Stomach (tissue), 8 donors: ENCODE measurements at regions not wholly inside any gene's neighbourhood (a gene's known extent, or its start where the extent isn't known, plus 50 kb on each side); places are given as distances from the start of the nearest gene placed in this dataset.

Experiments used
- DNase-seq, 2 donors: peaks; one replicate each; pipeline versions ENCODE4 v3.0.0 to v3.0.0-alpha.2; 2013 to 2019
- H3K27ac ChIP-seq, 5 donors: fragments of 200-600 bp in 4 of 5; sonication (generic) in 4 of 5; one replicate each; pipeline ENCODE4 v1.5.1; 2013 to 2019; ENCODE audit warnings: mild to moderate bottlenecking in 1 of 5, moderate library complexity in 1 of 5
- H3K27me3 ChIP-seq, 3 donors: fragments of 200-600 bp; sonication (generic); one replicate each; pipeline ENCODE4 v1.5.1; 2017 to 2019; ENCODE audit warnings: mixed run types in 1 of 3
- H3K36me3 ChIP-seq, 4 donors: fragments of 200-600 bp; sonication (generic); 1 replicate in 3 of 4; 2 replicates in 1 of 4; pipeline ENCODE4 v1.5.1; 2016 to 2019
- H3K4me1 ChIP-seq, 4 donors: fragments of 200-600 bp; sonication (generic); one replicate each; pipeline ENCODE4 v1.5.1; 2016 to 2019
- H3K4me3 ChIP-seq, 4 donors: fragments of 200-600 bp; sonication (generic) in 3 of 4; one replicate each; pipeline ENCODE4 v1.5.1; 2016 to 2019; ENCODE audit warnings: mild to moderate bottlenecking in 1 of 4
- H3K9me3 ChIP-seq, 4 donors: fragments of 200-600 bp; sonication (generic); one replicate each; pipeline ENCODE4 v1.5.1; 2016 to 2019
- EP300 ChIP-seq: sonication (generic); formaldehyde crosslinking; IDR thresholded peaks from one replicate; pipeline ENCODE4 v1.6.1; 2017; ENCODE audit warnings: antibody characterized with exemption
- POLR2A ChIP-seq, 4 donors: fragments of 450-650 bp; IDR thresholded peaks; one replicate each; pipeline ENCODE4 v1.6.1; 2016; ENCODE audit warnings: antibody characterized with exemption in 4 of 4, control low read depth in 2 of 4, mild to moderate bottlenecking in 1 of 4, moderate library complexity in 1 of 4
- POLR2AphosphoS5 ChIP-seq, 3 donors: sonication (generic); formaldehyde crosslinking; IDR thresholded peaks; one replicate each; pipeline ENCODE4 v1.6.1; 2016; ENCODE audit warnings: antibody characterized with exemption in 3 of 3
- WGBS, 5 donors: extraction: QIAGEN DNeasy Blood & Tissue Kit in 3 of 5; methylation state at CpG; one replicate each; pipeline versions ENCODE4 v1.1.5 to v1.1.7; 2013 to 2018; 5-methylcytosine and 5-hydroxymethylcytosine counted together
- intact Hi-C: fragments of 100-400 bp; cut with DNase I; formaldehyde crosslinking; loops from one replicate; pipeline ENCODE4 v1.15.1; 2023; ENCODE audit warnings: low total_unique reads
- TF ChIP-seq, protein P1 (sequence below), 7 experiments: fragments of 450-650 bp in 4 of 7; fragments of 200-600 bp in 3 of 7; sonication (generic) in 3 of 7; IDR thresholded peaks; one replicate each; pipeline ENCODE4 v1.5.1; 2016 to 2019; ENCODE audit warnings: antibody characterized with exemption in 7 of 7, control low read depth in 2 of 7, mild to moderate bottlenecking in 1 of 7
- donor health status: healthy with polysubstance abuse.
- donor health status: Bipolar disorder and iron deficiency.
- donor health status: healthy.

DNA sequence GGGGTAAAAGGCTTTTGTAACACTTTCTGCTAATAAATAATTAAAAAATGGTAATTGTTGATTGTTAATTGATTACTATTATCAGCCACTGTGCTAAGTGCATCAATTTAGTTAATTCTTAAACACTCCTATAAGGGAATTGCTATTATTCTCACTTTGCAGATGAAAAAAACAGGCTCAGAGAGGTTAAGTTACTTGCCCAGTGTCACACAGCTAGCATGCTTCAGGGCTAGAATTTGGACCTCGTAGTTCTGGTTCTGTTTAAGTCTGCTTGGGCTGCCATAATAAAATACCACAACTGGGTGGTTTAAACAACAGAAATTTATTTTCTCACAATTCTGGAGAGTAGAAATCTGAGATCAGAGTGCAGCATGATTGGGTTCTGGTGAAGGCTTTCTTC is 164.8 kb upstream of the TBX18 start:
- intact Hi-C loops, result no loop called here
- no peak overlapping the region for H3K27ac ChIP-seq
- 45 to 77% (median 59%) methylated on average over 1 of the region's 1 CpG for WGBS, 5 donors
- no peak for TF ChIP-seq POLR2A (IDR thresholded peaks at IDR 0.05)
- TF ChIP-seq POLR2AphosphoS5 (IDR thresholded peaks at IDR 0.05), result no peak
- TF ChIP-seq, protein P1, sequence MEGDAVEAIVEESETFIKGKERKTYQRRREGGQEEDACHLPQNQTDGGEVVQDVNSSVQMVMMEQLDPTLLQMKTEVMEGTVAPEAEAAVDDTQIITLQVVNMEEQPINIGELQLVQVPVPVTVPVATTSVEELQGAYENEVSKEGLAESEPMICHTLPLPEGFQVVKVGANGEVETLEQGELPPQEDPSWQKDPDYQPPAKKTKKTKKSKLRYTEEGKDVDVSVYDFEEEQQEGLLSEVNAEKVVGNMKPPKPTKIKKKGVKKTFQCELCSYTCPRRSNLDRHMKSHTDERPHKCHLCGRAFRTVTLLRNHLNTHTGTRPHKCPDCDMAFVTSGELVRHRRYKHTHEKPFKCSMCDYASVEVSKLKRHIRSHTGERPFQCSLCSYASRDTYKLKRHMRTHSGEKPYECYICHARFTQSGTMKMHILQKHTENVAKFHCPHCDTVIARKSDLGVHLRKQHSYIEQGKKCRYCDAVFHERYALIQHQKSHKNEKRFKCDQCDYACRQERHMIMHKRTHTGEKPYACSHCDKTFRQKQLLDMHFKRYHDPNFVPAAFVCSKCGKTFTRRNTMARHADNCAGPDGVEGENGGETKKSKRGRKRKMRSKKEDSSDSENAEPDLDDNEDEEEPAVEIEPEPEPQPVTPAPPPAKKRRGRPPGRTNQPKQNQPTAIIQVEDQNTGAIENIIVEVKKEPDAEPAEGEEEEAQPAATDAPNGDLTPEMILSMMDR (IDR thresholded peaks at IDR 0.05), result no peak
- no peak for TF ChIP-seq EP300
- H3K27me3 ChIP-seq, result no peaks in the 10 kb centered on the region
- H3K4me1 ChIP-seq, result no peaks in the 10 kb centered on the region
- no peaks in the 10 kb centered on the region for H3K9me3 ChIP-seq
- no peak overlapping the region for H3K4me3 ChIP-seq
- no peak for DNase-seq
- no peaks in the 10 kb centered on the region for H3K36me3 ChIP-seq

GRCh38 chr6:84927551-84927950 is 163.2 kb upstream of the TBX18 start:
- H3K4me1 ChIP-seq, result no peaks in the 10 kb centered on the region
- H3K9me3 ChIP-seq, result no peaks in the 10 kb centered on the region
- TF ChIP-seq POLR2A (IDR thresholded peaks at IDR 0.05), result no peak
- no peak for TF ChIP-seq POLR2AphosphoS5 (IDR thresholded peaks at IDR 0.05)
- TF ChIP-seq, protein P1 (IDR thresholded peaks at IDR 0.05), result no peak
- TF ChIP-seq EP300, result no peak
- intact Hi-C loops, result no loop called here
- no peak overlapping the region for H3K4me3 ChIP-seq
- DNase-seq, result no peak
- no peaks in the 10 kb centered on the region for H3K36me3 ChIP-seq
- H3K27ac ChIP-seq, result no peak overlapping the region
- no peaks in the 10 kb centered on the region for H3K27me3 ChIP-seq

DNA sequence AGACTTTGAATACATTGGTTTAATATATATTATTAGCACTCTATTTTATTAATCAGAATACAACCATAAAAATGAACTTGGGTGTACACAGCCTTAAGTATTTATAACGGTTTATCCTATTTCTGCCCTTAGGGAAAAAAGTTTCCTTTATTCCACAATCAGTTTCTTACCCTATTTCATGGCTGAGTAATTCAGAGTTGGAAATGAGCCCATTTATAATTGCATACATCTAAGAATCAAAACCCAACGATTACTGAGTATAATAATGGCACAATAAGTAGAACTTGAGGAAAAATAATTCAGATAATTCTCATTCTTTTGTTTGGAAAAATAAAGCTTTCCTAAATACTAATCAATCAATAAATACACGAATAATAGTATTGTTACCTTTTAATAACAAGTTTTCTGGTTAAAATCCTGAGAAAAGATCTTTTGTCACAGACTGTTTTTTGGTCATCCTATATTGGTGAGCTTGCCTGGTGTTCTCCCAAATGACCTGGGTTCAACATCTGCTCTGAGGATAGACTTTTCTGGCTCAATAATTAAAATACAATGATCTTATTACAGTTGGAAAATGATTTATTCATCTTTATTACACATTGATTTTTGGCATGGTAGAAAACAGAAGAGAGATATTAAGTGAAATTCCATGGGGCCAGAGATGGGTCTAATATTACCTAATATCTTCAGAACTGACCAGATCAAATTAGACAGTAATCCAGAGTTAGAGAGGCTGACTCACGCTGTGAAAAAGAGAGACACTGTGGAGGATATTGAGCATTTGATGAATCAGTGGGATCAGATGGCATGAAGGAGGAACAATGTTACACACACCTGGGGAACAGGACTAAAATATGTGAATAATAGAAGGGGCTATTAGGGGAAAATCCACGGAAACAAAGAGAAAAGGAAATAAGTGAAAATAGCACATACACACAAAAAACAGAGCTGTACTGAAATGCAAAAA is 162.1 kb upstream of the TBX18 start:
- no peak for DNase-seq
- Histone ChIP-seq H3K4me3 (no peak overlapping the region), H3K4me1 (no peaks in the 10 kb centered on the region), H3K27me3 (no peaks in the 10 kb centered on the region), H3K9me3 (no peaks in the 10 kb centered on the region), H3K36me3 (no peaks in the 10 kb centered on the region), H3K27ac (no peak overlapping the region)
- intact Hi-C loops, result no loop called here
- 51 to 59% (median 55%) methylated on average over 5 of the region's 5 CpGs for WGBS, 5 donors
- no peak for TF ChIP-seq POLR2AphosphoS5 (IDR thresholded peaks at IDR 0.05)
- TF ChIP-seq EP300, result no peak
- TF ChIP-seq POLR2A (IDR thresholded peaks at IDR 0.05), result no peak
- TF ChIP-seq, protein P1 (IDR thresholded peaks at IDR 0.05), result no peak

GRCh38 chr6:84921891-84922290 is 157.5 kb upstream of the TBX18 start:
- no peak overlapping the region for H3K4me3 ChIP-seq
- no peaks in the 10 kb centered on the region for H3K9me3 ChIP-seq
- TF ChIP-seq, protein P1 (IDR thresholded peaks at IDR 0.05), result no peak
- TF ChIP-seq POLR2A (IDR thresholded peaks at IDR 0.05), result no peak
- TF ChIP-seq EP300, result no peak
- no peak for TF ChIP-seq POLR2AphosphoS5 (IDR thresholded peaks at IDR 0.05)
- intact Hi-C loops, result no loop called here
- no peak for DNase-seq
- WGBS, 5 donors, result 71 to 89% (median 79%) methylated on average over 1 of the region's 1 CpG
- H3K4me1 ChIP-seq, result no peaks in the 10 kb centered on the region
- no peak overlapping the region for H3K27ac ChIP-seq
- H3K36me3 ChIP-seq, result no peaks in the 10 kb centered on the region
- no peaks in the 10 kb centered on the region for H3K27me3 ChIP-seq
